HCT116 (cell line): ENCODE measurements at regions not wholly inside any gene's neighbourhood (a gene's known extent, or its start where the extent isn't known, plus 50 kb on each side); places are given as distances from the start of the nearest gene placed in this dataset.

Experiments used
- CBX3 ChIP-seq: IDR thresholded peaks from 2 replicates; pipeline ENCODE4 v1.6.1; 2012; ENCODE audit warnings: low read depth
- CEBPB ChIP-seq: IDR thresholded peaks from 2 replicates; pipeline ENCODE4 v1.6.1; 2012; ENCODE audit warnings: low read depth
- EZH2 ChIP-seq: fragments of 200-600 bp; sonication (generic); IDR thresholded peaks from 2 replicates; pipeline ENCODE4 v1.6.1; 2017; ENCODE audit warnings: antibody characterized with exemption, mixed run types
- JUND ChIP-seq: IDR thresholded peaks from 2 replicates; pipeline ENCODE4 v1.6.1; 2012
- POLR2A ChIP-seq: IDR thresholded peaks from 2 replicates; pipeline ENCODE4 v1.7.0; 2011; ENCODE audit warnings: borderline replicate concordance; ENCODE audit not compliant: insufficient read depth, insufficient read length; ENCODE audit errors: extremely low read depth
- POLR2AphosphoS5 ChIP-seq: IDR thresholded peaks from 2 replicates; pipeline ENCODE4 v1.6.1; 2011; ENCODE audit warnings: mild to moderate bottlenecking, low read depth, low read length, moderate library complexity
- RAD21 ChIP-seq: IDR thresholded peaks from 2 replicates; pipeline ENCODE4 v1.6.1; 2012; ENCODE audit warnings: low read depth, mild to moderate bottlenecking
- TCF7L2 ChIP-seq: IDR thresholded peaks from 2 replicates; pipeline ENCODE4 v1.7.0; 2011; ENCODE audit warnings: borderline replicate concordance, inconsistent platforms; ENCODE audit not compliant: insufficient read depth, insufficient read length; ENCODE audit errors: extremely low read depth
- YY1 ChIP-seq: IDR thresholded peaks from 2 replicates; pipeline ENCODE4 v1.6.1; 2011; ENCODE audit warnings: low read length, low read depth, moderate library complexity, mild to moderate bottlenecking; ENCODE audit not compliant: insufficient replicate concordance; ENCODE audit errors: extremely low read depth
- ZNF274 ChIP-seq: fragments of 200-500 bp; sonication (Bioruptor generic); IDR thresholded peaks from 2 replicates; pipeline ENCODE4 v1.6.1; 2014; ENCODE audit warnings: mild to moderate bottlenecking, low read depth, low read length, inconsistent platforms
- TF ChIP-seq, protein P1 (sequence below), 3 experiments: fragments of 200-600 bp in 1 of 3; sonication (generic) in 1 of 3; IDR thresholded peaks in 2 of 3; conservative IDR thresholded peaks in 1 of 3; 2 replicates each; pipeline ENCODE4 v1.5.1; 2012 to 2017; ENCODE audit warnings: low read depth in 2 of 3, low read length in 2 of 3, antibody characterized with exemption in 1 of 3, borderline replicate concordance in 1 of 3, control low read depth in 1 of 3, mild to moderate bottlenecking in 1 of 3, mixed read lengths in 1 of 3, mixed run types in 1 of 3, moderate library complexity in 1 of 3; ENCODE audit not compliant: insufficient read depth in 1 of 3
- TF ChIP-seq, protein P2 (sequence below): IDR thresholded peaks from 2 replicates; pipeline ENCODE4 v1.6.1; 2012; ENCODE audit warnings: low read depth
- TF ChIP-seq, protein P3 (sequence below): IDR thresholded peaks from 2 replicates; pipeline ENCODE4 v1.6.1; 2011; ENCODE audit warnings: mild to moderate bottlenecking, low read length, moderate library complexity; ENCODE audit not compliant: insufficient replicate concordance; ENCODE audit errors: extremely low read depth

DNA sequence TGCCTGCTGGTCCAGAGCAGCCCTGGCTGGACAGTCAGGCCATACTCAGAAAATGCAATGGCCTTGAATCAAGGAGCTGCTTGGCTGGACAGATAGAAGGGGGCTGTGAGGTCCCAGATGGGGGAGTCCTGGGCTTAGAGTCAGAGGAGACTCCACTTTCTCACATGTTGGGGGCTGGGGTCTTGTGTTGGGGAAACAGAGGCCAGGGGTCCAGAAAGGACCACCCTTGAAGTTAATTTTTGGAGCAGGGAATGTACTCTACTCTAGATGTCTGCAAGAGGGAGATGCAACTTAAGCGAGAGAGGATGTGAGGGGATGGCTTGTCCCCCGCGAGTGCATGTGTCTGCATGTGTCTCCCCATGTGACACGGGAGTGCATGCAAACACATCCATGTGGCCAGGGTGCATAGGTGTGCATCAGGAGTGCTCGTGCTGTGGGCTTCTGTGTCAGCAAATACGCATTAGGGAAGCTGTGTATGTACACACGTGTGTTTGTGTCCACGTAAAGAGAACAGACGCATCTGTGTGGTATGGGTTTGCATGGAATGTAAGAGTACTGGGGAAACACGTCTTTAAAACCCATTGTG lies 303.2 kb downstream of the MYCN start:
- TF ChIP-seq, protein P1, sequence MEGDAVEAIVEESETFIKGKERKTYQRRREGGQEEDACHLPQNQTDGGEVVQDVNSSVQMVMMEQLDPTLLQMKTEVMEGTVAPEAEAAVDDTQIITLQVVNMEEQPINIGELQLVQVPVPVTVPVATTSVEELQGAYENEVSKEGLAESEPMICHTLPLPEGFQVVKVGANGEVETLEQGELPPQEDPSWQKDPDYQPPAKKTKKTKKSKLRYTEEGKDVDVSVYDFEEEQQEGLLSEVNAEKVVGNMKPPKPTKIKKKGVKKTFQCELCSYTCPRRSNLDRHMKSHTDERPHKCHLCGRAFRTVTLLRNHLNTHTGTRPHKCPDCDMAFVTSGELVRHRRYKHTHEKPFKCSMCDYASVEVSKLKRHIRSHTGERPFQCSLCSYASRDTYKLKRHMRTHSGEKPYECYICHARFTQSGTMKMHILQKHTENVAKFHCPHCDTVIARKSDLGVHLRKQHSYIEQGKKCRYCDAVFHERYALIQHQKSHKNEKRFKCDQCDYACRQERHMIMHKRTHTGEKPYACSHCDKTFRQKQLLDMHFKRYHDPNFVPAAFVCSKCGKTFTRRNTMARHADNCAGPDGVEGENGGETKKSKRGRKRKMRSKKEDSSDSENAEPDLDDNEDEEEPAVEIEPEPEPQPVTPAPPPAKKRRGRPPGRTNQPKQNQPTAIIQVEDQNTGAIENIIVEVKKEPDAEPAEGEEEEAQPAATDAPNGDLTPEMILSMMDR (IDR thresholded peaks at IDR 0.05 in 2 of 3, conservative IDR thresholded peaks at IDR 0.05 in 1 of 3; ENCODE audit: borderline replicate concordance in 1 of 3, insufficient read depth in 1 of 3, low read depth in 2 of 3, low read length in 2 of 3): no peak
- TF ChIP-seq POLR2A: no peak
- TF ChIP-seq ZNF274: no peak
- no peak for TF ChIP-seq TCF7L2
- no peak for TF ChIP-seq CBX3
- no peak for TF ChIP-seq POLR2AphosphoS5
- TF ChIP-seq, protein P2, sequence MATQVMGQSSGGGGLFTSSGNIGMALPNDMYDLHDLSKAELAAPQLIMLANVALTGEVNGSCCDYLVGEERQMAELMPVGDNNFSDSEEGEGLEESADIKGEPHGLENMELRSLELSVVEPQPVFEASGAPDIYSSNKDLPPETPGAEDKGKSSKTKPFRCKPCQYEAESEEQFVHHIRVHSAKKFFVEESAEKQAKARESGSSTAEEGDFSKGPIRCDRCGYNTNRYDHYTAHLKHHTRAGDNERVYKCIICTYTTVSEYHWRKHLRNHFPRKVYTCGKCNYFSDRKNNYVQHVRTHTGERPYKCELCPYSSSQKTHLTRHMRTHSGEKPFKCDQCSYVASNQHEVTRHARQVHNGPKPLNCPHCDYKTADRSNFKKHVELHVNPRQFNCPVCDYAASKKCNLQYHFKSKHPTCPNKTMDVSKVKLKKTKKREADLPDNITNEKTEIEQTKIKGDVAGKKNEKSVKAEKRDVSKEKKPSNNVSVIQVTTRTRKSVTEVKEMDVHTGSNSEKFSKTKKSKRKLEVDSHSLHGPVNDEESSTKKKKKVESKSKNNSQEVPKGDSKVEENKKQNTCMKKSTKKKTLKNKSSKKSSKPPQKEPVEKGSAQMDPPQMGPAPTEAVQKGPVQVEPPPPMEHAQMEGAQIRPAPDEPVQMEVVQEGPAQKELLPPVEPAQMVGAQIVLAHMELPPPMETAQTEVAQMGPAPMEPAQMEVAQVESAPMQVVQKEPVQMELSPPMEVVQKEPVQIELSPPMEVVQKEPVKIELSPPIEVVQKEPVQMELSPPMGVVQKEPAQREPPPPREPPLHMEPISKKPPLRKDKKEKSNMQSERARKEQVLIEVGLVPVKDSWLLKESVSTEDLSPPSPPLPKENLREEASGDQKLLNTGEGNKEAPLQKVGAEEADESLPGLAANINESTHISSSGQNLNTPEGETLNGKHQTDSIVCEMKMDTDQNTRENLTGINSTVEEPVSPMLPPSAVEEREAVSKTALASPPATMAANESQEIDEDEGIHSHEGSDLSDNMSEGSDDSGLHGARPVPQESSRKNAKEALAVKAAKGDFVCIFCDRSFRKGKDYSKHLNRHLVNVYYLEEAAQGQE: no peak
- no peak for TF ChIP-seq RAD21
- TF ChIP-seq, protein P3, sequence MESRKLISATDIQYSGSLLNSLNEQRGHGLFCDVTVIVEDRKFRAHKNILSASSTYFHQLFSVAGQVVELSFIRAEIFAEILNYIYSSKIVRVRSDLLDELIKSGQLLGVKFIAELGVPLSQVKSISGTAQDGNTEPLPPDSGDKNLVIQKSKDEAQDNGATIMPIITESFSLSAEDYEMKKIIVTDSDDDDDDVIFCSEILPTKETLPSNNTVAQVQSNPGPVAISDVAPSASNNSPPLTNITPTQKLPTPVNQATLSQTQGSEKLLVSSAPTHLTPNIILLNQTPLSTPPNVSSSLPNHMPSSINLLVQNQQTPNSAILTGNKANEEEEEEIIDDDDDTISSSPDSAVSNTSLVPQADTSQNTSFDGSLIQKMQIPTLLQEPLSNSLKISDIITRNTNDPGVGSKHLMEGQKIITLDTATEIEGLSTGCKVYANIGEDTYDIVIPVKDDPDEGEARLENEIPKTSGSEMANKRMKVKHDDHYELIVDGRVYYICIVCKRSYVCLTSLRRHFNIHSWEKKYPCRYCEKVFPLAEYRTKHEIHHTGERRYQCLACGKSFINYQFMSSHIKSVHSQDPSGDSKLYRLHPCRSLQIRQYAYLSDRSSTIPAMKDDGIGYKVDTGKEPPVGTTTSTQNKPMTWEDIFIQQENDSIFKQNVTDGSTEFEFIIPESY: no peak
- no peak for TF ChIP-seq YY1
- no peak for TF ChIP-seq EZH2
- TF ChIP-seq CEBPB: no peak
- no peak for TF ChIP-seq JUND
